Endothelial cell of umbilical vein (primary cell): ENCODE measurements at regions not wholly inside any gene's neighbourhood (a gene's known extent, or its start where the extent isn't known, plus 50 kb on each side); places are given as distances from the start of the nearest gene placed in this dataset.

Source experiments
- BruUV-seq: library from RNA; stranded (reverse); fragments of 400-500 nt; replicated peaks from 2 replicates; lab custom pipeline; 2021; lab: Mats Ljungman, UMichigan
- CTCF ChIA-PET: fragments of 300-600, 350-600 bp; sonication (Branson Sonifier 250); formaldehyde crosslinking; loops from one replicate; lab custom pipeline; 2021; ENCODE audit warnings: antibody characterized with exemption, inconsistent platforms; lab: Charles Lee
- POLR2A ChIA-PET: fragments of 300-600, 350-600 bp; sonication (Branson Sonifier 250); formaldehyde crosslinking; loops from one replicate; lab custom pipeline; 2021; ENCODE audit warnings: antibody characterized with exemption, inconsistent platforms; lab: Charles Lee
- DNase-seq: peaks from one replicate; pipeline ENCODE4 v3.0.0-alpha.2; 2011; ENCODE audit warnings: low read depth, low spot score
- FAIRE-seq: peaks from 2 replicates; lab custom pipeline; 2011; peaks lifted over from hg19 to GRCh38; lab: Jason Lieb, UNC
- H2AFZ ChIP-seq: 2 replicates; pipeline ENCODE4 v1.6.0; 2012; ENCODE audit warnings: low read depth, low read length, control low read depth, inconsistent platforms
- H3K27ac ChIP-seq: 2 replicates; pipeline ENCODE4 v1.5.1; 2011; ENCODE audit warnings: low read depth, mild to moderate bottlenecking, control low read depth, low read length, moderate library complexity; ENCODE audit not compliant: insufficient read depth
- H3K27me3 ChIP-seq, 2 experiments: 2 replicates each; pipeline versions ENCODE4 v1.6.0 to v1.6.1; 2011; ENCODE audit warnings: low read length in 2 of 2, mixed read lengths in 1 of 2; ENCODE audit not compliant: control insufficient read depth in 2 of 2, insufficient read depth in 2 of 2
- H3K36me3 ChIP-seq, 2 experiments: 2 replicates in 1 of 2; 3 replicates in 1 of 2; pipeline ENCODE4 v1.5.1; 2011; ENCODE audit warnings: low read length in 2 of 2, mild to moderate bottlenecking in 1 of 2, moderate library complexity in 1 of 2; ENCODE audit not compliant: control insufficient read depth in 2 of 2, insufficient read depth in 2 of 2; ENCODE audit errors: extremely low read depth in 1 of 2
- H3K4me1 ChIP-seq: 3 replicates; pipeline ENCODE4 v1.5.1; 2011; ENCODE audit warnings: mild to moderate bottlenecking, low read length; ENCODE audit not compliant: control insufficient read depth, insufficient read depth; ENCODE audit errors: extremely low read depth
- H3K4me2 ChIP-seq: 2 replicates; pipeline ENCODE4 v1.6.1; 2011; ENCODE audit warnings: low read length, control low read depth, mixed read lengths; ENCODE audit not compliant: insufficient read depth
- H3K4me3 ChIP-seq, 3 experiments: fragments of 200-600 bp in 1 of 3; sonication (generic), shearing (Covaris generic) in 1 of 3; replicated peaks in 1 of 3; 2 replicates each; pipeline ENCODE4 v1.5.1; 2011 to 2016; ENCODE audit warnings: control low read depth in 3 of 3, low read length in 3 of 3, mild to moderate bottlenecking in 2 of 3, inconsistent platforms in 1 of 3, low read depth in 1 of 3, moderate library complexity in 1 of 3; ENCODE audit not compliant: insufficient read depth in 1 of 3
- H3K79me2 ChIP-seq: 2 replicates; pipeline ENCODE4 v1.6.0; 2012; ENCODE audit warnings: low read length, inconsistent platforms; ENCODE audit not compliant: control insufficient read depth, insufficient read depth
- H3K9ac ChIP-seq: replicated peaks from 2 replicates; pipeline ENCODE3; 2011; ENCODE audit warnings: low read length, control low read depth; ENCODE audit not compliant: insufficient read depth; ENCODE audit errors: extremely low read depth
- H3K9me1 ChIP-seq: replicated peaks from 3 replicates; pipeline ENCODE4 v1.6.0; 2011; ENCODE audit warnings: mild to moderate bottlenecking, low read length; ENCODE audit not compliant: control insufficient read depth, insufficient read depth; ENCODE audit errors: extremely low read depth
- H3K9me3 ChIP-seq: replicated peaks from 2 replicates; pipeline ENCODE4 v1.5.1; 2012; ENCODE audit warnings: low read length, inconsistent platforms; ENCODE audit not compliant: control insufficient read depth, insufficient read depth
- H4K20me1 ChIP-seq: replicated peaks from 2 replicates; pipeline ENCODE3; 2011; ENCODE audit warnings: mild to moderate bottlenecking, low read length; ENCODE audit not compliant: control insufficient read depth, insufficient read depth; ENCODE audit errors: extremely low read depth
- EZH2 ChIP-seq: IDR thresholded peaks from 2 replicates; pipeline ENCODE4 v1.6.1; 2012; ENCODE audit warnings: borderline replicate concordance, low read depth, mild to moderate bottlenecking, moderate library complexity, low read length, inconsistent platforms; ENCODE audit not compliant: severe bottlenecking
- FOS ChIP-seq: IDR thresholded peaks from 2 replicates; pipeline ENCODE4 v1.6.1; 2011; ENCODE audit warnings: mild to moderate bottlenecking, low read length, moderate library complexity, borderline replicate concordance; ENCODE audit not compliant: insufficient read depth
- GATA2 ChIP-seq: IDR thresholded peaks from 2 replicates; pipeline ENCODE4 v1.7.0; 2011; ENCODE audit warnings: low read depth, mild to moderate bottlenecking, moderate library complexity, mixed read lengths, low read length; ENCODE audit not compliant: insufficient read length, insufficient read depth
- JUN ChIP-seq: IDR thresholded peaks from 2 replicates; pipeline ENCODE4 v1.6.1; 2011; ENCODE audit warnings: borderline replicate concordance, low read depth; ENCODE audit not compliant: insufficient read length, insufficient read depth
- MYC ChIP-seq: IDR thresholded peaks from one replicate; pipeline ENCODE4 v1.6.1; 2011; ENCODE audit warnings: mild to moderate bottlenecking, low read depth, low read length
- POLR2A ChIP-seq: IDR thresholded peaks from 2 replicates; pipeline ENCODE4 v1.6.1; 2012; ENCODE audit warnings: low read depth, mild to moderate bottlenecking, control low read depth, low read length
- POLR2AphosphoS5 ChIP-seq: IDR thresholded peaks from 2 replicates; pipeline ENCODE4 v1.6.1; 2012; ENCODE audit warnings: low read depth, mild to moderate bottlenecking, control low read depth, low read length, moderate library complexity; ENCODE audit not compliant: insufficient read depth
- dilution Hi-C: fragments of 300-500 bp; cut with MboI; formaldehyde crosslinking; loops from one replicate; pipeline ENCODE4 v1.15.0; 2019; ENCODE audit warnings: low sequenced_read_pairs; ENCODE audit not compliant: extremely low pct_ligation_motif_present
- intact Hi-C: fragments of 100-400 bp; cut with micrococcal nuclease; formaldehyde crosslinking; loops from one replicate; pipeline ENCODE4 v1.10.0; 2022
- TF ChIP-seq, protein P1 (sequence below): IDR thresholded peaks from 2 replicates; pipeline ENCODE4 v1.6.1; 2011; ENCODE audit not compliant: insufficient read depth, insufficient read length
- TF ChIP-seq, protein P2 (sequence below), 2 donors: IDR thresholded peaks; 1 replicate in 1 of 2; 2 replicates in 1 of 2; pipeline ENCODE4 v1.5.1; 2011; ENCODE audit warnings: low read length in 2 of 2, mild to moderate bottlenecking in 2 of 2, moderate library complexity in 2 of 2, control low read depth in 1 of 2, inconsistent platforms in 1 of 2, low read depth in 1 of 2; ENCODE audit not compliant: insufficient read depth in 1 of 2; ENCODE audit errors: extremely low read depth in 1 of 2

DNA sequence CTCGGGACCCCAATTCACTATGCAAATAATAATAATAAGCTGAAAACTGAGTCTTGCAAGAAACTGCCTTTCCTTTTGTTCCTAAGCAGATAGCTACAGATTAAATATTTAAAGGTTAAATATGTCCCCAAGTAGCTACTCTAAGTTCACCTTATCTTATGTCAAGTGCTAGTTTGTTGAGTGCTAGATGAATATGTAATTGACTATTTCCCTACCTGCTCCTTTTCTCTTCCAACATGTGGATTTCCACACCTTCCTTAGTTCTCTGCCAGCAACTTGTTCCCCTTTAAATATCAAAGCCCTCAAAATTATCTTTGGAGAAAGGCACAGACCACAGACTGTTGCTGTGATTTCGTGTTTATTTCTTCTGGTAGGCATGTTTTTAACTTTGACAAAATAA lies 709.2 kb upstream of the SLITRK1 start:
- intact Hi-C loops (no loop called here), dilution Hi-C loops (no loop called here)
- ChIA-PET POLR2A (no interaction called here), CTCF (no interaction called here)
- H3K9me1 ChIP-seq, result no peaks in the 10 kb centered on the region
- no peak overlapping the region for H3K4me3 ChIP-seq
- H3K79me2 ChIP-seq, result no peaks in the 10 kb centered on the region
- no peaks in the 10 kb centered on the region for H3K9me3 ChIP-seq
- H3K27ac ChIP-seq, result no peak overlapping the region
- no peak for DNase-seq
- TF ChIP-seq JUN, result no peak
- no peak for TF ChIP-seq EZH2
- no peak for TF ChIP-seq POLR2A
- TF ChIP-seq GATA2, result no peak
- TF ChIP-seq POLR2AphosphoS5, result no peak
- TF ChIP-seq MYC, result no peak
- TF ChIP-seq FOS, result no peak
- TF ChIP-seq, protein P1, sequence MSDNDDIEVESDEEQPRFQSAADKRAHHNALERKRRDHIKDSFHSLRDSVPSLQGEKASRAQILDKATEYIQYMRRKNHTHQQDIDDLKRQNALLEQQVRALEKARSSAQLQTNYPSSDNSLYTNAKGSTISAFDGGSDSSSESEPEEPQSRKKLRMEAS, result no peak
- TF ChIP-seq, protein P2, sequence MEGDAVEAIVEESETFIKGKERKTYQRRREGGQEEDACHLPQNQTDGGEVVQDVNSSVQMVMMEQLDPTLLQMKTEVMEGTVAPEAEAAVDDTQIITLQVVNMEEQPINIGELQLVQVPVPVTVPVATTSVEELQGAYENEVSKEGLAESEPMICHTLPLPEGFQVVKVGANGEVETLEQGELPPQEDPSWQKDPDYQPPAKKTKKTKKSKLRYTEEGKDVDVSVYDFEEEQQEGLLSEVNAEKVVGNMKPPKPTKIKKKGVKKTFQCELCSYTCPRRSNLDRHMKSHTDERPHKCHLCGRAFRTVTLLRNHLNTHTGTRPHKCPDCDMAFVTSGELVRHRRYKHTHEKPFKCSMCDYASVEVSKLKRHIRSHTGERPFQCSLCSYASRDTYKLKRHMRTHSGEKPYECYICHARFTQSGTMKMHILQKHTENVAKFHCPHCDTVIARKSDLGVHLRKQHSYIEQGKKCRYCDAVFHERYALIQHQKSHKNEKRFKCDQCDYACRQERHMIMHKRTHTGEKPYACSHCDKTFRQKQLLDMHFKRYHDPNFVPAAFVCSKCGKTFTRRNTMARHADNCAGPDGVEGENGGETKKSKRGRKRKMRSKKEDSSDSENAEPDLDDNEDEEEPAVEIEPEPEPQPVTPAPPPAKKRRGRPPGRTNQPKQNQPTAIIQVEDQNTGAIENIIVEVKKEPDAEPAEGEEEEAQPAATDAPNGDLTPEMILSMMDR (IDR thresholded peaks at IDR 0.05; ENCODE audit: extremely low read depth in 1 of 2, insufficient read depth in 1 of 2, low read depth in 1 of 2, low read length in 2 of 2), result no peak
- FAIRE-seq, result no peak
- BruUV-seq, result no TSS peak
- no peaks in the 10 kb centered on the region for H4K20me1 ChIP-seq
- H3K27me3 ChIP-seq, result no peaks in the 10 kb centered on the region
- no peak overlapping the region for H3K4me2 ChIP-seq
- H3K9ac ChIP-seq, result no peak overlapping the region
- H3K36me3 ChIP-seq, result no peaks in the 10 kb centered on the region
- H2AFZ ChIP-seq, result no peak overlapping the region
- no peaks in the 10 kb centered on the region for H3K4me1 ChIP-seq
